Dedifferentiated amniotic fluid mesenchymal stem cell (primary cell): ENCODE measurements at regions not wholly inside any gene's neighbourhood (a gene's known extent, or its start where the extent isn't known, plus 50 kb on each side); places are given as distances from the start of the nearest gene placed in this dataset.

Source experiments
- DNase-seq: peaks from one replicate; pipeline ENCODE4 v3.0.0-alpha.2; 2016; ENCODE audit errors: extremely low spot score

DNA sequence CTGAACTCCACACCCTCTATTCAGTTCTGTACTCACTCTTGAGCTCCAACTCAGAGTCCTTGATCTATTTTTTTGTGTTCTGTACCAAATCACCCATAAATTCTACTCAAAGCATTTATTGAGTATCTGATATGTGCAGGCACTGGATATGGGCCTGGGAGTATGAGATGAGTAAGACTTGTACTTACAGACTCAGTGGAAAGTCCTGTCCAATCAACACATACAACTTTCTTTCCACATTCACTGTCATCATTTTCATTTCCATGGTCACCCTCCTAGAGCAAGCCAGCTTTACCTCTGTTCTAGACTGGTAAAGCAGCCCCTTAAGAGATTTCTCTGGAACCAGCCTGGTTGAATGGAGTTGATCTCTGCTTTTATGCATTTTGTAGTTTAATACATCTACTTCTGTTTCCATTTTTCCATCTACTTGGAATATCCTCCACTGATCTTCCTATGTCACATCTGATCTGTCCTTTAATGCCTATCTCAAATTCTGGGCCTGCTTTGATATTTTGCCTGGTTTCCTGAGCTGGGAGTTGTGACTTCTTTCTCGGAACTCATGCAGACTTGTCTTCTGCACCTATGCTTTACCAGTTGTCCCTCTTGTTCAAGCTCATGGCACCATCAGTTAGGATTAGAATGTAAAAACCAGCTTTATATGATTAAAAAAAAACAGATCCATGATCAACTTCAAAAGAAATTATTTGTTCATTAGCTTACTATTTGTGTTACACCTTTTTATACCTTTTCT is 96.9 kb upstream of the GLS start:
- no peak for DNase-seq

- no peak for DNase-seq
Measured at GRCh38 chr2:190785334-190785733, 95.3 kb upstream of the GLS start.

- no peak for DNase-seq
Measured at GRCh38 chr2:190786404-190787166, 94.0 kb upstream of the GLS start.

DNA sequence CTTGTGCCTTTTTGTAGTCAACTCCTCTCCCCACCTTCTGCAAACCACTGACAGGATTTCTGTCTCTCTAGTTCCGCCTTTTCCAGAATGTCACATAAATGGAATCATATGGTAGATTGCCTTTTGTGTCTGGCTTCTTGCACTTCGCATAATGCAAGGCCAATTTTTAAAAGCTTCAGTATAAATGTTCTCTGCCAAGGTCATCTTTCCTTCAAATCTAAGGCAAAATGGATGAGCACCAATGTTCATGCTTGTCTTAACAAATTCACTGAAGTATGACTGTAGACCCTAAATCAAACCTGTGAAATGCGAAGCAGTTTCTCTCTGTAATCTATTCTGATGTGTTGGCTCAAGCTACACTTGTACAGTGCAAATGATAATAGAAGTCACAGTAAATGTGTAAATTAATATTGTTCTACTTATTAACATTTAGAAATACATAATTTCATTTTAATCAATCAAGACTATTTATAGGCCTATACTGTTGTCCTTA is 92.8 kb upstream of the GLS start:
- DNase-seq: no peak

GRCh38 chr2:190789074-190790004 is 91.3 kb upstream of the GLS start:
- no peak for DNase-seq

- peak; percentile 21 for DNase-seq
Measured at GRCh38 chr2:190791347-190791975, 89.2 kb upstream of the GLS start.

DNA sequence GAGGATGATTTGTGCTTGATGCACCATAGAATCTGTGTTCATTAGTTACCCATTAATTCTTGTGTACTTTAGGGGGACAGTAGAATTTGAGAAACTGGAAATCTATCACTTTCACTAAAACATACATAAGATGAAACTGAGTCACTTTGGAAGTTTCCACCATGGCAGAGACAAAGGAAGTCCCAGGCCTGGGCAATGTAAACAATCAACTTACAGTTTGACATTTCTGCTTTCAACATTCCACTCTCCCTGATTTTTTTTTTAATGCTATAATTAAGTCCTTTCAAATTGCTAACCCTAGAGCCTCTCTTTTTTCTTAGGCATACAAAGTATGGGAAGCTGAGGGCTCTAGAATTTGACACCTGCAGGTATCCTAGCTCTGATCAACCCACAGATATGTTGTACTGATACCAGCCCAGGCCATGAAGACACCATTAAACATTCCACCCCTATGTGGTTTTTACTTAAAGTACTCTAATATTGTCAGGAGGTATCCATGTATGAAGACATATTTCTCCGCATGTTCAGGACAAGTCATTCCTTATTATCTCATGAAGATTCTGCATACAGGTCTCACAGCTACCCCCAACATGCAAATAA is 88.5 kb upstream of the GLS start:
- DNase-seq: no peak

DNA sequence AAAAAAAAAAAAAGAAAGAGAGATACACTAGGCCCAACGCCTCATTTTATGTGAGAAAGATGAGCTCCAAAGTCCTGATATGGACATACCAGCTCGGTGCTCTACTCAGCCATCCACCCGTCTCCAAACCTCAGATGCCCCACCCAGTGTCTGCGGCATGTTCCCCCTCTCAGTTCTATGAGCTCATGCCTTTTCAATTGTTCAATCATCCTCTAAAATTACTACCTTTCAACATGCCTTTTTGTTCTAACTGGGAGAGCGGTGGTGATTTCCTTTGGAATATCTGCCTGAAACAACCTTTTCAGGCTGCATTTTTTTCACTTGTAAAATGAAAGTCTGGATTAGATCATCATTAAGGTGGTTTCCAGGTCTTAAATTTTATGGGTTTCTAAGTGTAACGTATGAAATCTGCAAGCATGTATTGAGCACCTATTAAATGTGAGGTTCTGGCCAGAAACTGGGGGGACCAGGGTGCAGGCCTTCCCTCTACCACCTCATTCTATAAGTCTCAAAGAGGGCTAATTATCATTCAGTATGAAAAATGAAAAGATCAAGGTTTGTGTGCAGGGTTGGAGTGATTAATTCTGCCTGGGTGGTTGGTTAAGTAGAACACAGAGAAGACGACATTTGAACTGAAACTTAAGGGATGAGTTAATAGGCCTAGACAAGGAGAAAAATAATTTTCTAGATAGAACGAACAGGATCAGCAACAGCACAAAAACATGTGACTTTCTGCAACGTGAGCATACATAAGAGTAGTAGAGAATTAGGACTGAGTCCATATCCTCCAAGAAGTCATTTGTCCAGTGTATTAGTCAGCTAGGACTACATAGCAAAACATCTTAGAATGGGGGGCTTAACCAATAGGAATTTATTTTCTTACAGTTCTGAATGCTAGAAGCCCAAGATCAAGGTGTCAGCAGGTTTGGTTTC is 87.4 kb upstream of the GLS start:
- no peak for DNase-seq

- no peak for DNase-seq
Measured at GRCh38 chr2:190794377-190794776, 86.2 kb upstream of the GLS start.

DNA sequence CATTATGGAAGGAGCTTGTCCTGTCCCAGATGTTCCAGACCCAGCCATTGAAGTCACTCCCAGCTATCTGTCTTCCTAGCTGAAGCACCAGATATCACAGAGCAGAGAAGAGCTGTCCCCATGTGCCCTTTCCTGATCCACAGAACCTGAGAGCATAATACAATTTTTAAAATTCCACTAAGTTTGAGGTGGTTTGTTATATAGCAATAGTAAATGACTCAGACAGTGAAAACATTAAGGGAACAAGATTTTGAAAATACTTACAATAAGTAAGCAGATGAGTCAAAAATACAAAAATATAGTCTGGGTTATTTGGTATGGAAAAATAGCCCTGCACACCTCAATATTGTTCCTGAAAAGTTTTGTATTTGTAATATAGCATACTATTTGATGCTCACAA is 85.8 kb upstream of the GLS start:
- DNase-seq: no peak

GRCh38 chr2:190795686-190796085 is 84.9 kb upstream of the GLS start:
- DNase-seq: no peak

DNA sequence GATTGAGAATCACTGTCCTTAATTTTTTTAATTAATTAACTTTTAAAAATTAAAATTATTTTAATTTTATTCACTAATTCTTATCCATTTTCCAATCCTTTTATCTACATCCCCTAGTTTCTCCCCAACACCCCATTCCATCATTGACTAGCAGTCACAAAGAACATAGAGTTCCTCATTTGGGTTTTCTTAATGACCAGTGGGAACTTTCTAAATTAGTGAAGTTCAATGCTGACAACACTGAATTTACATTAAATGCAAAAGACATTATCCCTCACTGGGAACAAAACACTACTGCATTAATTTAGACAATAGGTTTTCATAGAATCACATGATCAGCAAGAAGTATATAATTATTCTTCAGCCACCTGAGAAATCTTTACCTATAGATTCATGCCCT is 80.6 kb upstream of the GLS start:
- no peak for DNase-seq

DNA sequence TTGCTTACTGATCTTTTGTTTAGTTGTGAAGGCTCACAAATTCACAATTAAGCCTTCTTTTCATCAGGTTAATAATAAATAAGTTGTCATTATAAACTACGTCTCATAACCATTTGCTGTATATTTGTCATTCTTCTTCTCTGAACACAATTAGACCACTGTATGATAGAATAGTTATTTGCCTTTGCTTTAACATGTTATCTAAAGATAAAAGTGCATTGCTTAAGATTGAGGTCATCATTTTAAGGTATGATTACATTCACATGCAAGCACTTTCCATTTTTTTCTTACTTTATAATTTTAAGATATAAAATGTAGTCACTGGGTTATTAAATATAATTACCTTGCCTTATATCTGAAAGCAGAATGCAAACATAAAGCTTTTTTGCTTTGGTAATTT is 80.1 kb upstream of the GLS start:
- DNase-seq: no peak

- DNase-seq: no peak
Measured at GRCh38 chr2:190802129-190802528, 78.5 kb upstream of the GLS start.

GRCh38 chr2:190802626-190803209 is 77.9 kb upstream of the GLS start:
- no peak for DNase-seq

DNA sequence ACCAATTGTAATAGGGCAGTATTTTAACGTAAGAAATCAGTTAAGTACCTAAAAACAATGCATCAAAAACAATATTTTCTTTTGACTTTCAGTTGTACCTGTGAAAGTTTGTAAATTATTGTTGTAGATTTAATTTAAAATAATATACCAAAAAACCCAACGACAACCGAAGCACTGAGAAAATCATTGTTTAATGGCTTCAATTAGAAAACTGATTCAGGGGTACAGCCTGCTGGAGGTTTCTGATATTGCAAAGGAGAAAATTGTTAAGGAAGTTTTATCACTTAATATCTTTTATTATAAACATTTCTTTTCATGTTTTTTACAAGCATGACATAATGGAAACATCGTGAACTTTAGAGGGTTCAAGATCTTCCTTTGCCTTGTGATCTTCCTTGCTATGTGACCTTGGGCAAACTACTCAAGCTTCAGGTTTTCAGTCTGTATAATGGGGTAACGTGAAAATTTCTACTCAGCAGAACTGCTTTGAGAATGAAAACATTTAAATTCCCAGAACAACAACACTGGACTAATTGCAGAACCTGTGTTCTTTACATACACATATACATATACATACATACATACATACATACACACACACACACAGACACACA is 76.3 kb upstream of the GLS start:
- peak; percentile 39 for DNase-seq

DNA sequence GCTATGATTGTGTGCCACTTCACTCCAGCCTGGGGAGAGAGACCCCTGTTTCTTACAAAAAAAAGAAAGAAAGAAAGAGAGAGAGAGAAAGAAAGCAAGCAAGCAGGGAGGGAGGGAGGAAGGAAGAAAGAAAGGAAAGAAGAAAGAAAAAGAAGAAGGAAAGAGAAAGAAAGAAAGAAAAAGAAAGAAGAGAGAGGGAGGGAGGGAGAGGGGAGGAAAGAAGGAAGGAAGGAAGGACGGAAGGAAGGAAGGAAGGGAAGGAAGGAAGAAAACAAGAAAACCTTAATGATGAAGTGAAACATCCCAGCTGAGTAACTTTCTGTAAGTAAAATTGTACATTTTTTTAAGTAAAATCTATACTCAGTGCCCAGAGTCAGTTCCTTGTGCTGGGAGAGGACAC is 75.5 kb upstream of the GLS start:
- no peak for DNase-seq

DNA sequence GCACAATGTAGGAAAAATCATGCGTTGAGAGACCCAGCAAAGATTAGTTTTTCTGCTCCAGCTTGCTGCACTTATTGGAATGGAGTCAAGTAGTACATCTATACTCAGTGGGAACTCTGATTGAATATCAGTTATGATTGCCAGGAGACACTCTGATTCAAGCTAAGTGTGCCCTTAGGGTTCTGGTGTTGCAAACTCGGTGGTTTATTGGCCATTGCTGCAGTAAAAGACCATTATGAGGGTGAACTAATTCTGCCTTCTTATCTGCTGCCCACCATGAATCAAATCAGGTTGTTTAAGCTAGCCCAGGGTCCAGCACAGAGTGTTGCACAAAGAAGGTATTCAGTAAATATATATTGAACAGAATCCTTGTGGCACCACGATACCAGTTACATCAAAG is 74.8 kb upstream of the GLS start:
- no peak for DNase-seq

DNA sequence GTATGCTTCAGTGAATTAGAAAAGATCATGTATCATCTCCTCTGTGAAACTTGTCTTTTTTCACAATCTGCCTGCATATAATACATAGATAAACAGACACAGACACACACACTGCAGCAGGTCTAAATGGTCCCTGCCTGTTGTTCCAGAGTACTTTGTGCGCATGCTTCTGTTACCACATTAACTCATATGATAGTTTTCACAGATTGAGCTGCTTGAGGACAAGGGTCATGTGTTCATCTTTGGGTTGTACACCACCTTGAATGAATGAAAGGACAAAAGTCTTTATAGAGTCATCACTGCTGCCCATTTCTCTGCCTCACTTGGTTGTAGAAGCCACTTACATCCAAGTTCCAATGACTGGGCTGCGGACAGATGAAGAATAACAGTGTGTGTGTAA is 72.7 kb upstream of the GLS start:
- no peak for DNase-seq
